Astrocyte (in vitro differentiated cells and primary cell): ENCODE measurements at regions not wholly inside any gene's neighbourhood (a gene's known extent, or its start where the extent isn't known, plus 50 kb on each side); places are given as distances from the start of the nearest gene placed in this dataset.

ENCODE experiments used
- CTCF ChIP-seq: IDR thresholded peaks from 2 replicates; pipeline ENCODE4 v1.5.1; 2011; ENCODE audit warnings: low read depth, mild to moderate bottlenecking, inconsistent platforms, low read length, moderate library complexity; ENCODE audit not compliant: insufficient read depth
- EZH2 ChIP-seq: IDR thresholded peaks from 2 replicates; pipeline ENCODE4 v1.6.1; 2012; ENCODE audit warnings: mild to moderate bottlenecking, low read length, inconsistent platforms; ENCODE audit not compliant: insufficient read depth

- TF ChIP-seq EZH2 (no peak), CTCF (no peak)
Observed at GRCh38 chr2:60337142-60337497, 216.3 kb downstream of the BCL11A start.
